ENCODE measurements at regions not wholly inside any gene's neighbourhood (a gene's known extent, or its start where the extent isn't known, plus 50 kb on each side); places are given as distances from the start of the nearest gene placed in this dataset.

- no peak for TF ChIP-seq CTCF (IDR thresholded peaks at IDR 0.05; ENCODE audit: unreplicated experiment)
- Mint-ChIP-seq H3K9me3 (ENCODE audit: low read depth, unreplicated experiment) (peaks cover 6% of the 10 kb centered on the region), H3K36me3 (ENCODE audit: insufficient read depth, unreplicated experiment) (no peaks in the 10 kb centered on the region), H3K4me1 (ENCODE audit: low read depth, unreplicated experiment) (no peaks in the 10 kb centered on the region), H3K27ac (ENCODE audit: unreplicated experiment) (no peak overlapping the region), H3K4me3 (ENCODE audit: low read depth, unreplicated experiment) (no peak overlapping the region), H3K27me3 (ENCODE audit: unreplicated experiment) (no peaks in the 10 kb centered on the region)
- no peak for DNase-seq
- CTCF ChIA-PET: no interaction called here
- BruUV-seq (replicated peaks): no TSS peak
- intact Hi-C loops (cut with micrococcal nuclease; ENCODE audit: unreplicated experiment): no loop called here
Observed at GRCh38 chr1:191358724-191359123, 799.5 kb upstream of the RGS18 start.

GRCh38 chr1:191366686-191367085 is 791.6 kb upstream of the RGS18 start:
- H3K4me3 Mint-ChIP-seq (ENCODE audit: low read depth, unreplicated experiment): no peak overlapping the region
- DNase-seq: no peak
- H3K36me3 Mint-ChIP-seq (ENCODE audit: insufficient read depth, unreplicated experiment): no peaks in the 10 kb centered on the region
- CTCF ChIA-PET: no interaction called here
- no peaks in the 10 kb centered on the region for H3K27me3 Mint-ChIP-seq (ENCODE audit: unreplicated experiment)
- peaks cover 22% of the 10 kb centered on the region for H3K4me1 Mint-ChIP-seq (ENCODE audit: low read depth, unreplicated experiment)
- BruUV-seq (replicated peaks): no TSS peak
- intact Hi-C loops (cut with micrococcal nuclease; ENCODE audit: unreplicated experiment): no loop called here
- H3K9me3 Mint-ChIP-seq (ENCODE audit: low read depth, unreplicated experiment): peaks cover 6% of the 10 kb centered on the region
- H3K27ac Mint-ChIP-seq (ENCODE audit: unreplicated experiment): no peak overlapping the region
- no peak for TF ChIP-seq CTCF (IDR thresholded peaks at IDR 0.05; ENCODE audit: unreplicated experiment)

GRCh38 chr1:191368891-191369654 is 789.2 kb upstream of the RGS18 start:
- peak; percentile 44 for DNase-seq
- H3K27ac Mint-ChIP-seq (ENCODE audit: unreplicated experiment): peak overlapping the region; percentile 66
- peak overlapping the region; percentile 65 for H3K4me3 Mint-ChIP-seq (ENCODE audit: low read depth, unreplicated experiment)
- H3K9me3 Mint-ChIP-seq (ENCODE audit: low read depth, unreplicated experiment): no peaks in the 10 kb centered on the region
- intact Hi-C loops (cut with micrococcal nuclease; ENCODE audit: unreplicated experiment): no loop called here
- BruUV-seq (replicated peaks): TSS peak; percentile 26
- TF ChIP-seq CTCF (IDR thresholded peaks at IDR 0.05; ENCODE audit: unreplicated experiment): no peak
- no peaks in the 10 kb centered on the region for H3K36me3 Mint-ChIP-seq (ENCODE audit: insufficient read depth, unreplicated experiment)
- H3K4me1 Mint-ChIP-seq (ENCODE audit: low read depth, unreplicated experiment): peaks cover 23% of the 10 kb centered on the region
- CTCF ChIA-PET: interaction anchor here (1.0 kb wide), 1 partner anchor 480 kb away, joined by 4 read pairs; no protein-coding TSS in a partner anchor
- H3K27me3 Mint-ChIP-seq (ENCODE audit: unreplicated experiment): no peaks in the 10 kb centered on the region

- Mint-ChIP-seq H3K27ac (ENCODE audit: unreplicated experiment) (no peak overlapping the region), H3K36me3 (ENCODE audit: insufficient read depth, unreplicated experiment) (no peaks in the 10 kb centered on the region), H3K27me3 (ENCODE audit: unreplicated experiment) (no peaks in the 10 kb centered on the region), H3K9me3 (ENCODE audit: low read depth, unreplicated experiment) (peaks cover 8% of the 10 kb centered on the region), H3K4me3 (ENCODE audit: low read depth, unreplicated experiment) (no peak overlapping the region), H3K4me1 (ENCODE audit: low read depth, unreplicated experiment) (peaks cover 23% of the 10 kb centered on the region)
- CTCF ChIA-PET: no interaction called here
- DNase-seq: peak; percentile 6
- no TSS peak for BruUV-seq (replicated peaks)
- intact Hi-C loops (cut with micrococcal nuclease; ENCODE audit: unreplicated experiment): no loop called here
- no peak for TF ChIP-seq CTCF (IDR thresholded peaks at IDR 0.05; ENCODE audit: unreplicated experiment)
Observed at GRCh38 chr1:191371626-191372025, 786.6 kb upstream of the RGS18 start.

Measured in Calu3 (cell line).